Fibroblast of the aortic adventitia (primary cell): ENCODE measurements at regions not wholly inside any gene's neighbourhood (a gene's known extent, or its start where the extent isn't known, plus 50 kb on each side); places are given as distances from the start of the nearest gene placed in this dataset.

ENCODE experiments used
- DNase-seq: peaks from one replicate; pipeline ENCODE4 v3.0.0-alpha.2; 2010; ENCODE audit warnings: low read depth
- H3K4me3 ChIP-seq: 2 replicates; pipeline ENCODE4 v1.5.1; 2011; ENCODE audit warnings: low read depth, mild to moderate bottlenecking, control low read depth, low read length, moderate library complexity
- CTCF ChIP-seq: IDR thresholded peaks from 2 replicates; pipeline ENCODE4 v1.5.1; 2011; ENCODE audit warnings: mild to moderate bottlenecking, low read length, control low read depth, inconsistent platforms; ENCODE audit not compliant: insufficient read depth

- no peak overlapping the region for H3K4me3 ChIP-seq
- no peak for TF ChIP-seq CTCF
- DNase-seq, result no peak
These were observed 221.3 kb downstream of the IDS start for GRCh38 chrX:149283853-149284252.

DNA sequence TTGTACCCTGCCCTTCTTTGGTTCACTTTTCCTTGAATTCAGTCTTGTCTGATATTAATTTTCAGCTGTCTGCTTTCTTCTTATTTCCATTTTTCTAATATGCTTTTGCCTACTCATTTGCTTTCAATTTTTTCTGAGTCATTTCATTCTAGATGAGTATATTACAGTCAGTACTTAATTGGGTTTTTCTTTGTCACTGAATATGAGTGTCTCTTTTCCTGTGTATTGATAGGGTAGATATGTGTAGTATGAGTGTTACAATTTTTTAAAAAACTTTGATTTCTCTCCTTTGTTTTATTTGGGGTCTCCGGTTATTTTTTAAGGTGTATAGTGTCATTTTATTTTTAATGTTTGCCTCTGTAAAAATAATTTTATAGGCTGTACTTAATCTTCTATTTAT, 222.2 kb downstream of the IDS start:
- TF ChIP-seq CTCF, result no peak

GRCh38 chrX:149280011-149280410, 225.1 kb downstream of the IDS start:
- TF ChIP-seq CTCF, result no peak
- no peak for DNase-seq
- no peak overlapping the region for H3K4me3 ChIP-seq

More for the DNA sequence above, 222.2 kb downstream of the IDS start:
- no peak overlapping the region for H3K4me3 ChIP-seq
- no peak for DNase-seq

GRCh38 chrX:149275836-149276235, 229.3 kb downstream of the IDS start:
- DNase-seq, result no peak
- no peak for TF ChIP-seq CTCF
- H3K4me3 ChIP-seq, result no peak overlapping the region

- no peak for TF ChIP-seq CTCF
- peak; percentile 2 for DNase-seq
- H3K4me3 ChIP-seq, result no peak overlapping the region
These were observed 230.5 kb downstream of the IDS start for GRCh38 chrX:149274516-149275105.

- DNase-seq, result no peak
- TF ChIP-seq CTCF, result no peak
- H3K4me3 ChIP-seq, result no peak overlapping the region
These were observed 232.2 kb downstream of the IDS start for GRCh38 chrX:149272690-149273463.
